Activated CD4-positive, alpha-beta T cell treated with anti-CD3 and anti-CD28 coated beads for 36 hours (primary cell): ENCODE measurements at regions not wholly inside any gene's neighbourhood (a gene's known extent, or its start where the extent isn't known, plus 50 kb on each side); places are given as distances from the start of the nearest gene placed in this dataset.

Experiments
- ATAC-seq: fragments of 200-7000 bp; cut with Tn5 transposase; one replicate; pipeline ENCODE4 v1.10.0; 2021; ENCODE audit warnings: mild to moderate bottlenecking, moderate library complexity
- CTCF ChIA-PET: fragments of 350-600 bp; sonication (Branson Sonifier 250); formaldehyde crosslinking; loops from one replicate; lab custom pipeline; 2021; ENCODE audit warnings: antibody characterized with exemption; lab: Charles Lee
- POLR2A ChIA-PET: fragments of 350-600 bp; sonication (Branson Sonifier 250); formaldehyde crosslinking; loops from one replicate; lab custom pipeline; 2021; ENCODE audit warnings: antibody characterized with exemption, inconsistent platforms; lab: Charles Lee
- DNase-seq: peaks from one replicate; pipeline ENCODE4 v3.0.0-alpha.2; 2020
- H3K27ac Mint-ChIP-seq: one replicate; pipeline ENCODE4 v1.8.0; 2021; ENCODE audit warnings: mixed read lengths
- H3K27me3 Mint-ChIP-seq: one replicate; pipeline ENCODE4 v1.8.0; 2021; ENCODE audit warnings: mixed read lengths
- H3K36me3 Mint-ChIP-seq: one replicate; pipeline ENCODE4 v1.8.0; 2021; ENCODE audit warnings: low read depth, mixed read lengths
- H3K4me1 Mint-ChIP-seq: one replicate; pipeline ENCODE4 v1.8.0; 2021; ENCODE audit warnings: mixed read lengths
- H3K4me3 Mint-ChIP-seq: one replicate; pipeline ENCODE4 v1.8.0; 2021; ENCODE audit warnings: mild to moderate bottlenecking, moderate library complexity, mixed read lengths
- H3K9me3 Mint-ChIP-seq: one replicate; pipeline ENCODE4 v1.8.0; 2021; ENCODE audit warnings: low read depth, mixed read lengths
- intact Hi-C, 2 experiments: fragments of 100-400 bp; cut with DNase I in 1 of 2; cut with micrococcal nuclease in 1 of 2; formaldehyde crosslinking; loops; one replicate each; pipeline versions ENCODE4 v1.14.2 to v1.15.1; 2022 to 2024; cut with DNase I, micrococcal nuclease

GRCh38 chr1:94698356-94698755 is 121.8 kb upstream of the SLC44A3 start:
- peaks cover 12% of the 10 kb centered on the region for H3K27me3 Mint-ChIP-seq
- DNase-seq = no peak
- no peaks in the 10 kb centered on the region for H3K9me3 Mint-ChIP-seq
- ChIA-PET POLR2A (no interaction called here), CTCF (interaction anchor here (1.2 kb wide), 1 partner anchor 659 kb away, joined by 4 read pairs; no protein-coding TSS in a partner anchor)
- no peak overlapping the region for H3K27ac Mint-ChIP-seq
- no peaks in the 10 kb centered on the region for H3K4me1 Mint-ChIP-seq
- no peak overlapping the region for H3K4me3 Mint-ChIP-seq
- no peak for ATAC-seq
- H3K36me3 Mint-ChIP-seq = no peaks in the 10 kb centered on the region
- intact Hi-C loops = no loop called here

- CTCF ChIA-PET = interaction anchor here (1.2 kb wide), 1 partner anchor 658 kb away, joined by 4 read pairs; no protein-coding TSS in a partner anchor
- intact Hi-C loops = no loop called here
- Mint-ChIP-seq H3K4me1 (no peaks in the 10 kb centered on the region), H3K36me3 (no peaks in the 10 kb centered on the region), H3K27ac (no peak overlapping the region), H3K27me3 (peaks cover 12% of the 10 kb centered on the region), H3K4me3 (no peak overlapping the region), H3K9me3 (no peaks in the 10 kb centered on the region)
- POLR2A ChIA-PET = no interaction called here
- DNase-seq = no peak
- ATAC-seq = no peak
These were observed 122.3 kb upstream of the SLC44A3 start for GRCh38 chr1:94697839-94698238.

GRCh38 chr1:94694226-94694915 is 125.8 kb upstream of the SLC44A3 start:
- DNase-seq (no peak), ATAC-seq (no peak)
- no peaks in the 10 kb centered on the region for H3K4me1 Mint-ChIP-seq
- peaks cover 17% of the 10 kb centered on the region for H3K27me3 Mint-ChIP-seq
- CTCF ChIA-PET = no interaction called here
- POLR2A ChIA-PET = no interaction called here
- H3K9me3 Mint-ChIP-seq = no peaks in the 10 kb centered on the region
- H3K27ac Mint-ChIP-seq = no peak overlapping the region
- H3K36me3 Mint-ChIP-seq = no peaks in the 10 kb centered on the region
- no peak overlapping the region for H3K4me3 Mint-ChIP-seq
- intact Hi-C loops = no loop called here

GRCh38 chr1:94693435-94693834 is 126.7 kb upstream of the SLC44A3 start:
- H3K9me3 Mint-ChIP-seq = no peaks in the 10 kb centered on the region
- CTCF ChIA-PET = no interaction called here
- no peak overlapping the region for H3K27ac Mint-ChIP-seq

GRCh38 chr1:94693029-94693428 is 127.1 kb upstream of the SLC44A3 start:
- Mint-ChIP-seq H3K27me3 (peaks cover 20% of the 10 kb centered on the region), H3K36me3 (no peaks in the 10 kb centered on the region), H3K9me3 (no peaks in the 10 kb centered on the region), H3K4me1 (no peaks in the 10 kb centered on the region), H3K4me3 (no peak overlapping the region), H3K27ac (no peak overlapping the region)
- DNase-seq (no peak), ATAC-seq (no peak)
- intact Hi-C loops = no loop called here
- ChIA-PET CTCF (no interaction called here), POLR2A (no interaction called here)

More at GRCh38 chr1:94693435-94693834, 126.7 kb upstream of the SLC44A3 start:
- Mint-ChIP-seq H3K4me1 (no peaks in the 10 kb centered on the region), H3K36me3 (no peaks in the 10 kb centered on the region), H3K27me3 (peaks cover 18% of the 10 kb centered on the region), H3K4me3 (no peak overlapping the region)
- DNase-seq (no peak), ATAC-seq (no peak)
- POLR2A ChIA-PET = no interaction called here
- intact Hi-C loops = no loop called here

- intact Hi-C loops = no loop called here
- POLR2A ChIA-PET = no interaction called here
- Mint-ChIP-seq H3K27me3 (peaks cover 8% of the 10 kb centered on the region), H3K4me3 (no peak overlapping the region), H3K27ac (no peak overlapping the region), H3K4me1 (no peaks in the 10 kb centered on the region), H3K9me3 (no peaks in the 10 kb centered on the region), H3K36me3 (no peaks in the 10 kb centered on the region)
- ATAC-seq = no peak
- DNase-seq = no peak
- CTCF ChIA-PET = interaction anchor here (0.6 kb wide), 1 partner anchor 117 kb away, joined by 3 read pairs; no protein-coding TSS in a partner anchor
These were observed 131.5 kb upstream of the SLC44A3 start for GRCh38 chr1:94688646-94689045.

- Mint-ChIP-seq H3K27me3 (peaks cover 11% of the 10 kb centered on the region), H3K4me1 (no peaks in the 10 kb centered on the region), H3K36me3 (no peaks in the 10 kb centered on the region), H3K4me3 (no peak overlapping the region), H3K27ac (no peak overlapping the region), H3K9me3 (no peaks in the 10 kb centered on the region)
- POLR2A ChIA-PET = no interaction called here
- ATAC-seq (no peak), DNase-seq (no peak)
- intact Hi-C loops = no loop called here
- CTCF ChIA-PET = no interaction called here
These were observed 133.3 kb upstream of the SLC44A3 start for GRCh38 chr1:94686882-94687281.

- Mint-ChIP-seq H3K4me1 (no peaks in the 10 kb centered on the region), H3K36me3 (no peaks in the 10 kb centered on the region), H3K27ac (no peak overlapping the region), H3K4me3 (no peak overlapping the region), H3K27me3 (peaks cover 10% of the 10 kb centered on the region), H3K9me3 (no peaks in the 10 kb centered on the region)
- CTCF ChIA-PET = no interaction called here
- intact Hi-C loops = no loop called here
- DNase-seq = no peak
- no peak for ATAC-seq
- POLR2A ChIA-PET = no interaction called here
These were observed 135.4 kb upstream of the SLC44A3 start for GRCh38 chr1:94684690-94685250.

GRCh38 chr1:94683886-94684285 is 136.3 kb upstream of the SLC44A3 start:
- DNase-seq (no peak), ATAC-seq (no peak)
- Mint-ChIP-seq H3K27ac (no peak overlapping the region), H3K27me3 (peaks cover 10% of the 10 kb centered on the region), H3K9me3 (no peaks in the 10 kb centered on the region), H3K4me1 (no peaks in the 10 kb centered on the region), H3K36me3 (no peaks in the 10 kb centered on the region), H3K4me3 (no peak overlapping the region)
- POLR2A ChIA-PET = no interaction called here
- CTCF ChIA-PET = no interaction called here
- intact Hi-C loops = no loop called here

GRCh38 chr1:94680039-94680377 is 138.4 kb upstream of the F3 start:
- ATAC-seq = no peak
- ChIA-PET CTCF (interaction anchor here (0.9 to 1.6 kb wide), 2 partner anchors 9 to 365 kb away, joined by 3 to 4 read pairs; no protein-coding TSS in a partner anchor), POLR2A (no interaction called here)
- H3K36me3 Mint-ChIP-seq = no peaks in the 10 kb centered on the region
- no peak overlapping the region for H3K4me3 Mint-ChIP-seq
- intact Hi-C loops = no loop called here
- peaks cover 11% of the 10 kb centered on the region for H3K27me3 Mint-ChIP-seq
- no peaks in the 10 kb centered on the region for H3K4me1 Mint-ChIP-seq
- H3K27ac Mint-ChIP-seq = no peak overlapping the region
- DNase-seq = no peak
- no peaks in the 10 kb centered on the region for H3K9me3 Mint-ChIP-seq

GRCh38 chr1:94679332-94680038 is 137.9 kb upstream of the F3 start:
- Mint-ChIP-seq H3K27me3 (peaks cover 15% of the 10 kb centered on the region), H3K36me3 (no peaks in the 10 kb centered on the region), H3K9me3 (no peaks in the 10 kb centered on the region), H3K4me3 (no peak overlapping the region), H3K27ac (no peak overlapping the region), H3K4me1 (no peaks in the 10 kb centered on the region)
- ATAC-seq (no peak), DNase-seq (no peak)
- POLR2A ChIA-PET = no interaction called here
- CTCF ChIA-PET = interaction anchor here (0.9 to 1.6 kb wide), 2 partner anchors 8 to 366 kb away, joined by 3 to 4 read pairs; no protein-coding TSS in a partner anchor
- intact Hi-C loops = no loop called here
